Activated naive CD4-positive, alpha-beta T cell treated with anti-CD3 and anti-CD28 coated beads, Interleukin-2, amount 10 ng/mL, durations not matched to agents 7 days and 5 days (primary cell): ENCODE measurements at regions not wholly inside any gene's neighbourhood (a gene's known extent, or its start where the extent isn't known, plus 50 kb on each side); places are given as distances from the start of the nearest gene placed in this dataset.
A peak's percentile ranks its signal among the peaks of the same experiment; 100 is the strongest.

Experiments
- CTCF ChIA-PET: fragments of 350-600 bp; sonication (Branson Sonifier 250); formaldehyde crosslinking; loops from one replicate; lab custom pipeline; 2021; ENCODE audit warnings: antibody characterized with exemption; lab: Charles Lee
- DNase-seq: peaks from one replicate; pipeline ENCODE4 v3.0.0-alpha.2; 2020
- H3K27ac Mint-ChIP-seq: one replicate; pipeline ENCODE4 v1.8.0; 2021; ENCODE audit warnings: mild to moderate bottlenecking, moderate library complexity, mixed read lengths
- H3K27me3 Mint-ChIP-seq: one replicate; pipeline ENCODE4 v1.8.0; 2021; ENCODE audit warnings: mild to moderate bottlenecking, mixed read lengths
- H3K36me3 Mint-ChIP-seq: one replicate; pipeline ENCODE4 v1.8.0; 2021; ENCODE audit warnings: mixed read lengths
- H3K4me1 Mint-ChIP-seq: one replicate; pipeline ENCODE4 v1.8.0; 2021; ENCODE audit warnings: mixed read lengths
- H3K4me3 Mint-ChIP-seq: one replicate; pipeline ENCODE4 v1.8.0; 2021; ENCODE audit warnings: mild to moderate bottlenecking, moderate library complexity, mixed read lengths
- H3K9me3 Mint-ChIP-seq: one replicate; pipeline ENCODE4 v1.8.0; 2021; ENCODE audit warnings: mixed read lengths

GRCh38 chr5:35488055-35488454 lies 129.6 kb upstream of the SPEF2 start:
- Mint-ChIP-seq H3K9me3 (no peaks in the 10 kb centered on the region), H3K4me1 (no peaks in the 10 kb centered on the region), H3K27ac (no peak overlapping the region), H3K27me3 (no peaks in the 10 kb centered on the region), H3K4me3 (no peak overlapping the region), H3K36me3 (no peaks in the 10 kb centered on the region)
- CTCF ChIA-PET = no interaction called here
- DNase-seq = no peak

- CTCF ChIA-PET = no interaction called here
- Mint-ChIP-seq H3K9me3 (no peaks in the 10 kb centered on the region), H3K4me3 (no peak overlapping the region), H3K27ac (no peak overlapping the region), H3K27me3 (no peaks in the 10 kb centered on the region), H3K4me1 (no peaks in the 10 kb centered on the region), H3K36me3 (no peaks in the 10 kb centered on the region)
- no peak for DNase-seq
These were observed 130.2 kb upstream of the SPEF2 start for GRCh38 chr5:35487233-35488025.

GRCh38 chr5:35485487-35485886 lies 132.2 kb upstream of the SPEF2 start:
- DNase-seq = no peak
- Mint-ChIP-seq H3K9me3 (no peaks in the 10 kb centered on the region), H3K4me3 (no peak overlapping the region), H3K4me1 (no peaks in the 10 kb centered on the region), H3K27ac (no peak overlapping the region), H3K36me3 (peaks cover 2% of the 10 kb centered on the region), H3K27me3 (no peaks in the 10 kb centered on the region)
- CTCF ChIA-PET = no interaction called here

GRCh38 chr5:35484241-35484640 lies 133.4 kb upstream of the SPEF2 start:
- CTCF ChIA-PET = no interaction called here
- Mint-ChIP-seq H3K4me3 (no peak overlapping the region), H3K27ac (no peak overlapping the region), H3K27me3 (no peaks in the 10 kb centered on the region), H3K4me1 (peaks cover 9% of the 10 kb centered on the region), H3K9me3 (peaks cover 2% of the 10 kb centered on the region), H3K36me3 (peaks cover 9% of the 10 kb centered on the region)
- DNase-seq = no peak

GRCh38 chr5:35483780-35484179 lies 133.9 kb upstream of the SPEF2 start:
- no peaks in the 10 kb centered on the region for H3K27me3 Mint-ChIP-seq
- no peak overlapping the region for H3K27ac Mint-ChIP-seq
- CTCF ChIA-PET = no interaction called here
- H3K4me1 Mint-ChIP-seq = peaks cover 12% of the 10 kb centered on the region
- peaks cover 12% of the 10 kb centered on the region for H3K36me3 Mint-ChIP-seq
- peaks cover 4% of the 10 kb centered on the region for H3K9me3 Mint-ChIP-seq
- DNase-seq = no peak
- H3K4me3 Mint-ChIP-seq = no peak overlapping the region

GRCh38 chr5:35483191-35483590 lies 134.5 kb upstream of the SPEF2 start:
- H3K4me3 Mint-ChIP-seq = no peak overlapping the region
- no peaks in the 10 kb centered on the region for H3K27me3 Mint-ChIP-seq
- H3K36me3 Mint-ChIP-seq = peaks cover 12% of the 10 kb centered on the region
- peaks cover 12% of the 10 kb centered on the region for H3K4me1 Mint-ChIP-seq
- CTCF ChIA-PET = no interaction called here
- DNase-seq = no peak
- peaks cover 4% of the 10 kb centered on the region for H3K9me3 Mint-ChIP-seq
- H3K27ac Mint-ChIP-seq = no peak overlapping the region

- no peak overlapping the region for H3K27ac Mint-ChIP-seq
- no peak for DNase-seq
- H3K4me1 Mint-ChIP-seq = peaks cover 12% of the 10 kb centered on the region
- no peaks in the 10 kb centered on the region for H3K27me3 Mint-ChIP-seq
- H3K4me3 Mint-ChIP-seq = no peak overlapping the region
- CTCF ChIA-PET = no interaction called here
- peaks cover 4% of the 10 kb centered on the region for H3K9me3 Mint-ChIP-seq
- peaks cover 12% of the 10 kb centered on the region for H3K36me3 Mint-ChIP-seq
These were observed 135.4 kb upstream of the SPEF2 start for GRCh38 chr5:35482167-35482755.

GRCh38 chr5:35478856-35479682 lies 138.6 kb upstream of the SPEF2 start:
- no peak for DNase-seq
- H3K36me3 Mint-ChIP-seq = peaks cover 12% of the 10 kb centered on the region
- H3K27me3 Mint-ChIP-seq = no peaks in the 10 kb centered on the region
- peak overlapping the region; percentile 89 for H3K27ac Mint-ChIP-seq
- H3K4me3 Mint-ChIP-seq = peak overlapping the region; percentile 49
- CTCF ChIA-PET = interaction anchor here (0.6 to 1.5 kb wide), 4 partner anchors 11 to 944 kb away, joined by 3 to 7 read pairs (median 3); no protein-coding TSS in a partner anchor
- peaks cover 4% of the 10 kb centered on the region for H3K9me3 Mint-ChIP-seq
- H3K4me1 Mint-ChIP-seq = peaks cover 12% of the 10 kb centered on the region

GRCh38 chr5:35477911-35478310 lies 139.8 kb upstream of the SPEF2 start:
- Mint-ChIP-seq H3K4me3 (no peak overlapping the region), H3K9me3 (peaks cover 4% of the 10 kb centered on the region), H3K27me3 (no peaks in the 10 kb centered on the region), H3K36me3 (peaks cover 12% of the 10 kb centered on the region), H3K27ac (no peak overlapping the region), H3K4me1 (peaks cover 12% of the 10 kb centered on the region)
- DNase-seq = no peak
- CTCF ChIA-PET = no interaction called here

GRCh38 chr5:35477321-35477720 lies 140.3 kb upstream of the SPEF2 start:
- no peak for DNase-seq
- H3K4me3 Mint-ChIP-seq = no peak overlapping the region

GRCh38 chr5:35476797-35477196 lies 140.9 kb upstream of the SPEF2 start:
- Mint-ChIP-seq H3K36me3 (peaks cover 12% of the 10 kb centered on the region), H3K4me3 (no peak overlapping the region), H3K27me3 (peaks cover 2% of the 10 kb centered on the region), H3K27ac (no peak overlapping the region), H3K4me1 (peaks cover 12% of the 10 kb centered on the region), H3K9me3 (peaks cover 4% of the 10 kb centered on the region)
- no peak for DNase-seq
- CTCF ChIA-PET = interaction anchor here (0.6 kb wide), 1 partner anchor 388 kb away, joined by 3 read pairs; no protein-coding TSS in a partner anchor

More at GRCh38 chr5:35477321-35477720, 140.3 kb upstream of the SPEF2 start:
- Mint-ChIP-seq H3K27ac (no peak overlapping the region), H3K9me3 (peaks cover 4% of the 10 kb centered on the region), H3K27me3 (no peaks in the 10 kb centered on the region), H3K4me1 (peaks cover 12% of the 10 kb centered on the region), H3K36me3 (peaks cover 12% of the 10 kb centered on the region)
- CTCF ChIA-PET = no interaction called here

- Mint-ChIP-seq H3K27ac (no peak overlapping the region), H3K4me3 (no peak overlapping the region), H3K27me3 (peaks cover 3% of the 10 kb centered on the region), H3K9me3 (peaks cover 4% of the 10 kb centered on the region), H3K36me3 (peaks cover 11% of the 10 kb centered on the region), H3K4me1 (peaks cover 12% of the 10 kb centered on the region)
- CTCF ChIA-PET = no interaction called here
- DNase-seq = no peak
These were observed 141.6 kb upstream of the SPEF2 start for GRCh38 chr5:35476036-35476435.

- Mint-ChIP-seq H3K9me3 (no peaks in the 10 kb centered on the region), H3K27ac (no peak overlapping the region), H3K27me3 (peaks cover 3% of the 10 kb centered on the region), H3K4me3 (no peak overlapping the region), H3K4me1 (no peaks in the 10 kb centered on the region), H3K36me3 (no peaks in the 10 kb centered on the region)
- no peak for DNase-seq
- CTCF ChIA-PET = interaction anchor here (0.6 kb wide), 1 partner anchor 32 kb away, joined by 4 read pairs; no protein-coding TSS in a partner anchor
These were observed 144.1 kb upstream of the SPEF2 start for GRCh38 chr5:35473589-35473988.

- Mint-ChIP-seq H3K27me3 (peaks cover 3% of the 10 kb centered on the region), H3K4me3 (no peak overlapping the region), H3K27ac (no peak overlapping the region), H3K36me3 (no peaks in the 10 kb centered on the region), H3K4me1 (no peaks in the 10 kb centered on the region), H3K9me3 (no peaks in the 10 kb centered on the region)
- no peak for DNase-seq
- CTCF ChIA-PET = no interaction called here
These were observed 146.8 kb upstream of the SPEF2 start for GRCh38 chr5:35470866-35471265.
